ENCODE measurements at regions not wholly inside any gene's neighbourhood (a gene's known extent, or its start where the extent isn't known, plus 50 kb on each side); places are given as distances from the start of the nearest gene placed in this dataset.
"Not testable (repeated sequence)": the region's sequence is repeated elsewhere in the genome, so short reads cannot be mapped to it uniquely, and the experiment has no call there.

DNA sequence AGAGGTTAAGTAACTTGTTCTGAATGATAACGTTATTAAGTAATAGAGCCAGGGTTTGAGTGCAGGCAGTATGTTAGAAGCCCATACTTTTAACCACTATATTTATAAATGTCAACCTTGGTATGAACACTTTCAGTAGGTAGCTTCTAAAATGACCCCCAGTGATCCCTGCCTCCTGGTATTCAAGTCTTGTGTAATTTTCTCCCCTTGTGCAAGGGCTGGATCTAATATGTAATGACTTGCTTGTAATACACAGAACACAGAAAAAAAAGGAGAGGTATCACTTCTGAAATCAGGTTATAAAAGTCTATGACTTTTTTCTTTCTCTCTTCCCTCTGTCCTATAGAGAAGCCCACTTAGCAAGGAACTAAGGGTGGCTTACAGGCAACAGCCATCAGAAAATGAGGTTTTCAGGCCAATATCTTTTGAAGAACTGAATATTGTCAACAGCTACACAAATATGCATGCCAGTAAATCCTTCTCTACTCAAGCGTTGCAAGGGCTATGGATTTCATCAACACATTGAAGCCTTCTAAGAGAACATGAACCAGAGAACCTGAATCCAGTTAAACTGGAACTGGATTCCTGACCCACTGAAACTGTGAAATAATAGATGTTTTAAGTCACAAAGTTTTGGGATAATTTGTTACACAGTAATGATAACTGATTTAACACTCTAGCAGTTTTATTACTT is 712.3 kb downstream of the METTL15 start:
- no peak for DNase-seq (ENCODE audit: low spot score)

DNA sequence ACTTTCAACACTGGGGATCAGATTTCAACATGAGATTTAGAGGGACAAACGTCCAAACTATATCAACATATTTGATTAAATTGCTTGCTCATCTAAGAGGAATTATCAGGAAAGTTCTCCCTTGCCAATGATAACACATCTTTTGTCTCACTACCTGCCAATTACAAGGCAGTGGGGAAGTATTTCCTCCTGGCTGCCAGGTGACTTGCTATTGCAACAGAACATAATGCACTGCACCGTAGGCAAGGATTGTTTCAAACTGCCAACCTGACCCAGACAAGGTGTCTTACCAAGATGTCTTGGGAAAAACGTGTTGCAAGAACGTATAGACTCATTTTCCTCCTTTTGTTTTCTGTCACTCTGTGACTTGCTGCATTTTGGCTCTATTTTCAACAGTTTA is 711.6 kb downstream of the METTL15 start:
- DNase-seq (ENCODE audit: low spot score) = no peak

DNA sequence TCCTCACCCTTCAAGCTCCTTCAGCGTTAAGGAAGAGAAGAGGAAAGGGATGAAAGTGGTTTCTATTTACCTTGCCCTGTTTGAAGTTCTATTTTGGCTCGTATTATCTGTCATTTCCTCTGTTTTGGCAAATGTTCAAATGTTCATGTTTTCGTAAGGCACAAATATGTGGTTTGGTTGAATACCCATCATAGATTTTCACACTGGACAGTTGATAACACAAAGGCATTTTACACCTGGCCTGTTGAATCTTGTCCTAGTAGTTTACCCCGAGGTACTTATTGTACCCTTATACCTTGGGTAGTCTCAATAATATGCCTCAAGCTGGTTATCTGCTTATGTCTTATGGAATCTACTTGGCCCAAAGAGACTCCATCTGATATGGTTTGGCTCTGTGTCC is 706.9 kb downstream of the METTL15 start:
- no peak for DNase-seq (ENCODE audit: low spot score)

DNA sequence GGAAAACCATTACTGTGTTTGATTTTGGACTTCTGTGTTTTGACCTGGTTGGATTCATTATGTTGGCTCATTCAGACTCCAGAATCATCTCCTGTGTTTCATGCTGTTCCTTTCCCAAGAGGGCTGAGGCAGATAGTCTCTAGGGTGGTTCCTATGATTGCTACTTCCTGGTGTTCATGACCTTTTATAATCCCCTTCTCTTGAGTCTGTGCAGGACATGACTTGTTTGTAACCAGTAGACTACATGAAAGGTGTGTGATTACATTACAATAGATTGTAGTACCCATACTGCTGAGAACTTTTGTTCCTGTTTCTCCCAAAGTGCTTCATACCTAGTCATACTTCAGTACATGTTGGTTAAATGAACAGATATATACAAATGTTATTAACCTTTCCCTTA is 700.6 kb downstream of the METTL15 start:
- DNase-seq (ENCODE audit: low spot score) = no peak

DNA sequence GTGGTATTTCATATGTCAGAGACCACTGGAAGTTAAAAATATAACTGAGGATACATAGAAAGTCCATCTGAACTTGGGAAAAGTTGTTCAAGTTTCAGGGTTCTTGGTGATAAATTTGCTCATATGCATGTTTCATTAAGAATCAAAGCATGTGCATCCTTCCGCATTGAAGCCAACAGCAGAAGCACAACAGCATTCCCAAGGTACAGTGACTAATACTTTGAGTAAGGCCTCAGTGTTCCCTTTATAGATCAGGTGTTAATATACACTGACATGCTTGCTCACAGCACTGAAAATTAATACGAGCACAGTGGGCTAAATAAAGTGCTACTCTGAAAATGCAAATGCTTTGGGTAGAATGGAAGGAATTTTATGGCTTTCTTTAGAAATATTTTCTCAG is 691.1 kb downstream of the METTL15 start:
- DNase-seq (ENCODE audit: low spot score) = no peak

DNA sequence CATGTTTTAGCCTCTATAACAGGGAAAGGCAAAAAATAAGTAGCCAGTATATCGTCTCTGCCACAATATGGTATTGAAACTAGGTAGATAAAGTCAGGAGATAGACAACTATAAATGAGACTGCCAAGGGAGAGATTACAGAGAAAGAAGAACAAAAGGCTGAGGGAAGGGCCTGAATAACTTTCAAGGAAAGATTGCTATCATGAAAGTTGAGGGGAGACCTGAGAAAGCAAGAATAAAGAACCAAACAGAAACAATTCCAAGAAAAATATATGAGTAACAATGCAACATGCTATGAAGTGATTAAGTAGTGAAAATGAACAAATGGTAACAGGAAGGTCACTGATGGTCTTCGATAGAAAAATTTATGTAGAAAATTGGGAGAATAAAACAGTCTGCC is 690.1 kb downstream of the METTL15 start:
- DNase-seq (ENCODE audit: low spot score) = no peak

DNA sequence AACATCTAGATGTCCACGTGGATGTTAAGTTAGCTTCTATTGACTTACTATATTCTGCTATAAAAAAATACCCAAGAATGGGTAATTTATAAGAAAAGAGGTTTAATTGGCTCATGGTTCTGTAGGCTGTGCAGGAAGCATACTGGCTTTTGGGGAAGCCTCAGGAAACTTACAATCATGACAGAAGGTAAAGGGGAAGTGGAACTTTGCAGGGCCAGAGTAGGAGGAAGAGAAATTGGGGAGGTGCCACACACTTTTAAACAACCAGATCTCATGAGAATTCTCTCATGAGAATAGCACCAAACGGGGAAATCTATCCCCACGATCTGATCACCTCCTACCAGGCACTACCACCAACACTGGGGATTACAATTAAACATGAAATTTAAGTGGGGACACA is 689.3 kb downstream of the METTL15 start:
- no peak for DNase-seq (ENCODE audit: low spot score)

DNA sequence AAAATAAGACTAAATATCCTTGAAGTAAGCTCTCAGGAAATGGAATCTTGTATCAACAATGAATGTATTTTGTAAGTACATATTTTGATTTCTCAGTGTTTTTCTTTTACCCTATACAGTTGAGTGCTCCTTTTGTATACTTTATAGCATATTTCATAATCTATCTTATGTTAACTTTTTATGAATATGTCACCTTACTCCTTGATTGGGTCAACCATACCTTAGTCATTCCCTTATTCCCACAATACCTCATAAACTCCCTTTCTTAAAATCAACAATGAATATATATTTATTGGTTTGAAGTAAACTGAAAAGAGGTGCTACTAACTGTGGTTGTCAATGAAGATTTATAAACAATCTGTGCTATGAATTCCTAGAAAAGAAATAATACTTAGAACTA is 686.2 kb downstream of the METTL15 start:
- no peak for DNase-seq (ENCODE audit: low spot score)

DNA sequence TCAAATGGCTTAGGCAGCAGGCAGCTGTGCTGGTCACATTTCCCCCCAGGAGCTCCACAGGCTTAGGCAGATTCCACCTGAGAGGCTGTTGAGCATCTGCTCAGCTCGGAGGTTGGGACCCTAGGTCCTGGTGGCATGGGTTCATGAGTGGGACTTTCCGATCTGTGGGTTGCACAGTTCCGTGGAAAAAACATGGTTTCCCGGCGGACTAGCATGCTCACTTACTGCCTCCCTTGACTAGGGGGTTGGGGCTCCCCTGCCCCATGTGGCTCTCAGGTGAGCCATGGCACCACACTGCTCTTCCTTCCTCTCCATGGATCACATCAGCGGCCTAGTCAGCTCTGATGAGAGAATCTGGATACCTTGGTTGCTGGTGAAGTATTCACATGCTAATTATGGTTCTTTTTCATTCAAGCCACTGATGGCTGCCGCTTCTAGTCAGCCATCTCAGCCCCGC is 685.1 kb downstream of the METTL15 start:
- no peak for DNase-seq (ENCODE audit: low spot score)

DNA sequence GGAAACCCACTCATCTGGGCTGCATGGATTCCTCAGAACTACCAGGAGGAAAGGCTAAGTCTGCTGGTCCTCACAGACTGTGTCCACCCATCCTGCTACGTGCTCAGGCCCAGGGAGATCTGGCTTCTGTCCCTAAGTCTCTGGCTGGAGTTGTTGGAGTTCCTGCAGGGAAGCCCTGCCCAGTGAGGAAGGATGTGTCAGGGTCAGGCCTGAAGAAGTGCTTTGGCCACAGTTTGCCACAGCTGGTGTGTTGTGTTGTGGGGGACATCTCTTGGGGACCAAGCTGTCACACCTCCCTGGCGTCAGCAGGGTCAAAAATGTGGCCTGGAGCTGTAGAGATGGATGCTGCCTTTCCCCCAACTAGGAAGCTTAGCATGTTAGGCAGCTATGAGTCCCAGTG is 684.7 kb downstream of the METTL15 start:
- no peak for DNase-seq (ENCODE audit: low spot score)

DNA sequence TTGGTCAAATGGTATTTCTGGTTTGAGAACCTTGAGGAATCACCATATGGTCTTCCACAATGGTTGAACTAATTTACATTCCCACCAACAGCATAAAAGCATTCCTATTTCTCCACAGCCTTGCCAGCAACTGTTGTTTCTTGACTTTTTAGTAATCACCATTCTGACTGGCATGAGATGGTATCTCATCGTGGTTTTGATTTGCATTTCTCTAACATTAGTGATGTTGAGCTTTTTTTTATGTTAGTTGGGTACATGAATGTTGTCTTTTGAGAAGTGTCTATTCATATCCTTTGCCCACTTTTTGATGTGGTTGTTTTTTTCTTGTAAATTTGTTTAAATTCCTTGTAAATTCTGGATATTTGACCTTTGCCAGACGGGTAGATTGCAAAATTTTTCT is 679.7 kb downstream of the METTL15 start:
- not testable (repeated sequence) for DNase-seq (ENCODE audit: low spot score)

DNA sequence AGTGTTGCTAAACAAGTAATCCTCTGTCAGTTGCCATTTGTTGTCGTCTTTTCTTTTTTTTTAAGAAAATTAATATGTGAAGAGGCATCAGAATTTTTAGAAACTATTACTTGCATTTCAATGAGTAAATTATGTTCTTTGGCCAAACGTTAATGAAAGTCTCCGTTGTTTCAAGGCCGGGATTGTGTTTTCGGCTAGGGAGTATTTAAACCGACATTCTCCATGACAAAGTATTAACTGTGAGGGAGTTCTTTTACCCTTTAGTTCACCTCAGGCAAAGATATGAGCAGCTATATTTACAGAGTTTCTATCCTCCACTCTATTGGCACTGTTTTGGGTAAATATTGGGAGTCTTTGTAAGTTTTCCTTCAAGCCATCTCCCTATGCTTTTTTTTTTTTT is 668.9 kb downstream of the METTL15 start:
- DNase-seq (ENCODE audit: low spot score) = no peak

DNA sequence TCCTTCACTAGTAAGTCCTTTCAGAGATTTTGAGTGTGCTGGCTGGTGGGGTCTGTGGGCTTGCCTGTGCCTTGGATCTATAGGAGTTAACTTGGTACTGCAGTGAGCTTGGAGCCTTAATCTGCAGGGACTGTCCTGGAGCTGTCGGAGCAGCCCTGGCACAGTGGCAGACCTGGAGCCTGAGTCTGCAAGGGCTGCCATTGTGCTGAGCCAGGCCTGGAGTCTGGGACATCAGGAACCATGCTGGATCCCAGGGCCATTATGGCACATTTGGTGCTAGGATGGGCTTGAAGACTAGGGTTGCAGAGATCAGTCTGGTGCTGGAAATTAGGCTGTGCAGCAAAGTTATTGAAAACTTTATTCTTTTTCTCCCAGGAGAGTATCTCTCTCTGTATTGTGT is 665.4 kb downstream of the METTL15 start:
- DNase-seq (ENCODE audit: low spot score) = no peak

DNA sequence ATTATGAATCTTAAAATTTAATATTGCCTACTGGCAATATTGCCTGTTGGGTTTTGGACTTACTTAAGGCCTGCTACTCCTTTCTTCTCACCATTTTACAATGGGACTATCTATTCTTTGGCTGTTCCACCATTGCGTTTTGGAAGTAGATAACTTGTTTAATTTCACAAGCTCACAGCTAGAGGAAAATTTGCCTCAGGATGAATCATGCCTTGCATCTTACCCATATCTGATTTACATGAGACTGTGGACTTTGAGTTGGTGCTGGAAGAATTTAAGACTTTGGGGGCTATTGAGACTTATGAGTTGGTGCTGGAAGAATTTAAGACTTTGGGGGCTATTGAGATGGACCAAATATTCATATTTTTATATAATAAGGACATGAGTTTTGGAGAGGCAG is 662.6 kb downstream of the METTL15 start:
- DNase-seq (ENCODE audit: low spot score) = no peak

DNA sequence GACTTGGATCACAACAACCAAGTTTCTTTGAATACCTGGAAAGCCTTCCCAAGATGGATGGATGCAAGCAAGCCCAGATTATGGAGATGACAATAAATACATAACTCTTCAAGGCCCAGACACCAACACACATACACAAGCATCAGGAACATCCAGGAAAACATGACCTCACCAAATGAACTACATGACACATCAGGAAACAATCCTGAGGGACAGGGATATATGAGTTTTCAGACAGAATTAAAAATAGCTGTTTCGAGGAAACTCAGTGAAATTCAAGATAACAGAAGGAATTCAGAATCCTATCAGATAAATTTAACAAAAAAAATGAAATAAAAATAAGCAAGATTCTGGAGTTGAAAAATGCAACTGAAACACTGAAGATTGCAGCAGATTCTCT is 659.4 kb downstream of the METTL15 start:
- DNase-seq (ENCODE audit: low spot score) = no peak

DNA sequence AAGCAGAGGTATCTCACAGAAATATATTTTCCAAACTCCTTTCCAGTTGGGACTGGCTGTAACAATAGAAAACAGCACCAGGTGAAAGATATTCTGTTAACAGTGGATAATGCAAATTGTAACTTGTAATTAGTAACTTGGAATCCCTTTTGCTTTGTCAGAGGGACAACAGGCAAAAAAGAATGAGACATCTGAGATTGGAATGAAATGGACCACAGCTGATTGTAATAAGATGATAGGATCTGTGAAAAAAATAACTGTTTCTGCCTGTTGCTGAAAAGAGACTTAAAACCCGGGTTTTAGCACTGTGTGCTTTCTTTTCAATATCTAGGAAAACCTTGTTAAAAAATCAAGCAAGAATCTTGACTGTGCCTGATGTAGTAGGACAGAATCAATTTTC is 655.7 kb downstream of the METTL15 start:
- no peak for DNase-seq (ENCODE audit: low spot score)

DNA sequence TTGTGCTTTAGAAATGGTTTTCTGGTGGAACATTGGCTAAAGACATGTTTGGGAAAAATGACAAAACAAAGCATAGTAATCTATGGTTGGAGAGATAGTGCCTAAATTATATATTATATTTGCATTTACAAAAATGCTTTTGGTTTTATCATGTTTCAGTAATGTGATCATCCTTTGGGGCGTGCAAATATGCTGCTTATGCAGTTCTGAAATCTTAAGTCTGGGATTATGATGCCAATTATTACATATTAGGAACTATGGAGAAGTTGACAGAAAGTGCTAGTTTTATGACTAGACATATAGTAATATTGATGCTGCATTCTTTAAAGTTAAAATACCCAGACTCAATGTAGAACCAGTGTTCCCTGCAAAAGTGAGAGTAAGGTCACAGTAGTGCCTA is 655.0 kb downstream of the METTL15 start:
- DNase-seq (ENCODE audit: low spot score) = no peak

DNA sequence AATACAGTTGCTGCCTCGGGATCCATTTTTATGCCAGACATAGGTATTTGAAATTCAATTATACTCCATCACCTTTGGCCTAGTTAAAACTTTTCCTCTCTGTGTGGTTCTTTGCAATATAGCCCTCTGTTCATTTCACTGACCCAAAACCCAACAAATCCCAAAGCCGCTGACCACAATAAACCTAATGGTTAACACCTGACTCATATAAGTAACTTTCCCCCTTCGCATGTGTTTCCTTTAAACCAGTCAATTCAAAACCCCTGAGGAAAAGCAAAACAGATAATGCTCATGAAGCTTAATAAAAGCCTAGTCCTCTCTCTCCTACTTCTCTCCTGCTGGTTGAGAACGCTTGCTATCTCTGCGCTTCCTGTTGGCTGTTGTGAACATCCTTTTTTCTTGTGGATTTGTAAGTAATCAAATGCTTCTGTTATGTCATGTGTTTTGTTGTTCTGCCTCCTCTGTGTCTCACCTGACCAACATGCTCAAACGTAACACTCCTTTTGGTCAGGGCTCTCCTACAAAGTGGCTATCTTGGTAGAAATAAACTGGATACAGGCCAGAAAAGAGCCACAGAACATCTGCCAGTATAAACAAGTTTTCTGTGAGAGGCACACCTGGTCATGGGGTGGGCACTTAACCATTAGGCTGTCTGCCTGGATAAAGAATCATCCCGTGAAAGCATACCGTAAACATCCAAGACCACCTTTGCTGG is 652.6 kb downstream of the METTL15 start:
- no peak for DNase-seq (ENCODE audit: low spot score)

DNA sequence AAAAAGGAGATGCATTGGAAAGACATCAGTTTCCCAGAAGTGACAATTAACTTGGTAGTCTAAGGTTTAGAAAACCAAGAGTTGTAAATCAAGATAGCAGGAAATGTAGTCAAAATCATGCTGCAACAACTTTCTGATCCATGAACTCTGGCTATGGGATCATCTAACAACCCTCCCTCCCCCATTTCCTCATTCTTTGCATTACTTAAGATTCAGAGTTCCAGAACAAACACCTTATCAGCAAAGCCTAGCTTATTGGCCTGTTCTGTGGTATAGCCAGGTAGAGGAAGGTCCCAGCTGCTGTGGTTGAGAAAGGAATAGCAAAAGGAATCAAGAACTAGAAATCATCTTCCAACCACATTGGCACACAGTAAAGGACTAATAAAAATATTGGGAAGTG is 651.1 kb downstream of the METTL15 start:
- DNase-seq (ENCODE audit: low spot score) = no peak

DNA sequence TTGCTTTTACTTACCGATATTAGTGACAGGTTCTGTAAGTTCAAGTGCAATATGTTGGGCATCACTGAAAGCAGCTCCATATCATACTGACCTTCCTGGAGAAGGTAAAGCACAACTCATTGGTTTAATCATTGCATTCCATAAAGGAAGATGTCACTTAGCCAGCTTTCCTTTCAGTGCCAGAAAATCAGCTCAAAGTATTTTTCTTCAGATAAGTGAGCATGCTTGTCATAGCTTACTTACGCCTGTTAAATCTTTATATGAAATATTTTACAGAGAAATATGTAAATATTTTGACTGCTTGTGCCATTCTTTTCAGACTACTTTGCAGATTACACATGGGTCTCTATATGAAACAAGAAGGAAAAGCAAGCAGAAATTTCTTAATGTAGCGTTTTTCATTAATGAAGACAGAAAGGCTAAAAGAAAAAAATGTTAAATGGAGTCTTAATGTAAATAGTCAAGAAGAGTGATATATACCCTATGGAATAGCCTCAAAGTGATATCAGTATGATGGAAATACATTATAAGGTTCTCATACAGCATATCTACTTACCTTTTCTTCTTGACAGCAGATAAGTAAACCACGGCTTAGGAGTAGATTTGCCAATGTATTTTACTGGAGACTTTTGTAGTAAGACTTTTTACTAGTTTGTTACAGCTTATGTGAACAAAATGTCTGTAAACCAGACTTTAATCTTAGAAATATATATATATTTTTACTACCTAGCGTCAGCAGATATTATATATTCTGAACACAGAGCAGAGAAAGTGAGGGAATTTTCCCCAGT is 649.7 kb downstream of the METTL15 start:
- no peak for DNase-seq (ENCODE audit: low spot score)

DNA sequence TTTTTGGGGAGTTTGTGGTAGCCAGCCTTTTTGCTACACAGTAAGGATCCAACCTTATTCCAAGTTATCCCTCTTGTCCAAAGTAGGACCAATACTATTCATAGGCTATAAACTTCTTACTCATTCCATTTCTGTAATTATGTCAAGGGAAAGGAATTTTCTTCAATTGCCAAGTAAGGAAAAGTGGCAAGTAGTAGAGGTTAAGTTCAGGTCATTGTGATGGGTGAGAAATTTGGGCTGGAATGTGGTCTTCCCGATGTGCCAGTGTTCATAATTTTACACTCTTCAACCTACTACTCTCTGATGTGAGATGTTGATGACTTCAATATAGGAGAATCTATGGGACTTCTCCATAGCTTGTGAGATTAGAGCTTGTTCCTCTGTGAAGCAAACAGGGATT is 648.8 kb downstream of the METTL15 start:
- no peak for DNase-seq (ENCODE audit: low spot score)

DNA sequence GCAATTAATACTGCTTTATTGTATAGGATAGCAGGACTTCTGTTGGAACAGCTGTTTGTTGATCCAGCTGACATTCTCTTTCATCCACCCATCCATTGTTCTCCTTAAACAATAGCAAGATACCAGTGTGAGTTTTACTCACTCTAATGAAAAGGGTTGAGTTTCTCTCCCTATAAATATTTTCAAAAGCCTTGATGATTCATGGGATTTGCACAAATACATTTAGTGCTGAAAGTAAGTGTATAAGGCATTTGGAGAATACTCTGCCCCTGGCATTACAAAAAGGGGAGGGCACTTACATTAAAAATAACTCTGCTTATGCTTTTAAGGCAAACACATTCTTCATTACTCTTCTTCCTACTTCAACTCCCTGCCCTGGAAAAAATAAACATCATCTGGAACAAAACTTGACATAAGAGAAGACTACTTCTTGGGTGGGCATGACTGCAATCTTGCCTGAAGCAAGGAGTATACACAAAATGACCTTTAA is 634.9 kb downstream of the METTL15 start:
- no peak for DNase-seq (ENCODE audit: low spot score)

Data from hematopoietic multipotent progenitor cell treated with erythropoietin and hydrocortisone succinate and interleukin-3 and kit ligand, for 17 days (in vitro differentiated cells).